SK-N-SH treated with all-trans-retinoic acid at 6 μM for 48 hours (cell line): ENCODE measurements at regions not wholly inside any gene's neighbourhood (a gene's known extent, or its start where the extent isn't known, plus 50 kb on each side); places are given as distances from the start of the nearest gene placed in this dataset.

Experiments used
- ATAC-seq: fragments of 200-7000 bp; cut with Tn5 transposase; 3 replicates; pipeline ENCODE4 v1.9.1; 2020; ENCODE audit warnings: mild to moderate bottlenecking, moderate library complexity
- ARNTL ChIP-seq: fragments of 450-650 bp; formaldehyde crosslinking; IDR thresholded peaks from 2 replicates; pipeline ENCODE4 v1.5.0; 2020; ENCODE audit warnings: low read depth, mild to moderate bottlenecking, moderate library complexity, borderline replicate concordance
- BACH2 ChIP-seq: fragments of 250-450 bp; sonication (Bioruptor Pico); IDR thresholded peaks from 2 replicates; pipeline ENCODE4 v1.9.0; 2021; ENCODE audit warnings: mild to moderate bottlenecking, borderline replicate concordance
- CSDC2 ChIP-seq: fragments of 250-450 bp; sonication (Bioruptor Pico); IDR thresholded peaks from 2 replicates; pipeline ENCODE4 v1.5.0; 2020; ENCODE audit warnings: mild to moderate bottlenecking, moderate library complexity
- ESRRG ChIP-seq: fragments of 250-450 bp; sonication (Bioruptor Pico); IDR thresholded peaks from 2 replicates; pipeline ENCODE4 v1.6.1; 2021; ENCODE audit warnings: mild to moderate bottlenecking
- GLIS3 ChIP-seq: fragments of 250-450 bp; sonication (Bioruptor Pico); IDR thresholded peaks from 2 replicates; pipeline ENCODE4 v1.5.0; 2020; ENCODE audit warnings: mild to moderate bottlenecking, moderate library complexity
- ISL1 ChIP-seq: fragments of 250-450 bp; sonication (Bioruptor Pico); IDR thresholded peaks from 2 replicates; pipeline ENCODE4 v2.1.2; 2022; ENCODE audit warnings: mild to moderate bottlenecking, moderate library complexity
- OSR1 ChIP-seq: fragments of 250-450 bp; sonication (Bioruptor Pico); IDR thresholded peaks from 2 replicates; pipeline ENCODE4 v1.8.0; 2022; ENCODE audit warnings: moderate library complexity, mild to moderate bottlenecking, inconsistent platforms
- PPARA ChIP-seq: fragments of 250-450 bp; sonication (Bioruptor Pico); IDR thresholded peaks from 2 replicates; pipeline ENCODE4 v1.5.0; 2020; ENCODE audit warnings: mild to moderate bottlenecking, borderline replicate concordance
- RARB ChIP-seq: fragments of 250-450 bp; sonication (Bioruptor Pico); IDR thresholded peaks from 2 replicates; pipeline ENCODE4 v1.8.0; 2021; ENCODE audit warnings: mild to moderate bottlenecking, moderate library complexity
- SNAI2 ChIP-seq: fragments of 250-450 bp; sonication (Bioruptor Pico); IDR thresholded peaks from 2 replicates; pipeline ENCODE4 v1.5.0; 2020; ENCODE audit warnings: mild to moderate bottlenecking, moderate library complexity
- TCF4 ChIP-seq: fragments of 250-450 bp; sonication (Bioruptor Pico); IDR thresholded peaks from 2 replicates; pipeline ENCODE4 v1.8.0; 2021; ENCODE audit warnings: mild to moderate bottlenecking, moderate library complexity, borderline replicate concordance
- TOX ChIP-seq: fragments of 250-450 bp; sonication (Bioruptor Pico); IDR thresholded peaks from 2 replicates; pipeline ENCODE4 v1.8.0; 2021; ENCODE audit warnings: mild to moderate bottlenecking, moderate library complexity, borderline replicate concordance
- ZC3H10 ChIP-seq: fragments of 250-450 bp; sonication (Bioruptor Pico); IDR thresholded peaks from 2 replicates; pipeline ENCODE4 v1.5.1; 2021; ENCODE audit warnings: mild to moderate bottlenecking, moderate library complexity
- ZFP3 ChIP-seq: fragments of 250-450 bp; sonication (Bioruptor Pico); IDR thresholded peaks from 2 replicates; pipeline ENCODE4 v1.5.0; 2020; ENCODE audit warnings: mild to moderate bottlenecking, moderate library complexity
- ZFP30 ChIP-seq: fragments of 450-650 bp; formaldehyde crosslinking; IDR thresholded peaks from 2 replicates; pipeline ENCODE4 v1.5.0; 2022; ENCODE audit warnings: mild to moderate bottlenecking, moderate library complexity
- ZNF565 ChIP-seq: fragments of 450-650 bp; formaldehyde crosslinking; conservative IDR thresholded peaks from 2 replicates; pipeline ENCODE4 v1.5.0; 2020; ENCODE audit warnings: low read depth, mild to moderate bottlenecking, moderate library complexity
- ZNF70 ChIP-seq: fragments of 450-650 bp; formaldehyde crosslinking; IDR thresholded peaks from 2 replicates; pipeline ENCODE4 v1.5.0; 2020; ENCODE audit warnings: mild to moderate bottlenecking, moderate library complexity
- ZNF8 ChIP-seq: fragments of 450-650 bp; formaldehyde crosslinking; IDR thresholded peaks from 2 replicates; pipeline ENCODE4 v1.5.0; 2020; ENCODE audit warnings: mild to moderate bottlenecking, moderate library complexity
- TF ChIP-seq, protein P1 (sequence below): fragments of 250-450 bp; sonication (Bioruptor Pico); IDR thresholded peaks from 2 replicates; pipeline ENCODE4 v1.5.1; 2020; ENCODE audit warnings: low read depth, mild to moderate bottlenecking, moderate library complexity
- TF ChIP-seq, protein P2 (sequence below): fragments of 250-450 bp; sonication (Bioruptor Pico); IDR thresholded peaks from 2 replicates; pipeline ENCODE4 v1.8.0; 2020; ENCODE audit warnings: mild to moderate bottlenecking, moderate library complexity, borderline replicate concordance
- TF ChIP-seq, protein P3 (sequence below): fragments of 250-450 bp; sonication (Bioruptor Pico); IDR thresholded peaks from 2 replicates; pipeline ENCODE4 v1.5.0; 2020; ENCODE audit warnings: mild to moderate bottlenecking, moderate library complexity

DNA sequence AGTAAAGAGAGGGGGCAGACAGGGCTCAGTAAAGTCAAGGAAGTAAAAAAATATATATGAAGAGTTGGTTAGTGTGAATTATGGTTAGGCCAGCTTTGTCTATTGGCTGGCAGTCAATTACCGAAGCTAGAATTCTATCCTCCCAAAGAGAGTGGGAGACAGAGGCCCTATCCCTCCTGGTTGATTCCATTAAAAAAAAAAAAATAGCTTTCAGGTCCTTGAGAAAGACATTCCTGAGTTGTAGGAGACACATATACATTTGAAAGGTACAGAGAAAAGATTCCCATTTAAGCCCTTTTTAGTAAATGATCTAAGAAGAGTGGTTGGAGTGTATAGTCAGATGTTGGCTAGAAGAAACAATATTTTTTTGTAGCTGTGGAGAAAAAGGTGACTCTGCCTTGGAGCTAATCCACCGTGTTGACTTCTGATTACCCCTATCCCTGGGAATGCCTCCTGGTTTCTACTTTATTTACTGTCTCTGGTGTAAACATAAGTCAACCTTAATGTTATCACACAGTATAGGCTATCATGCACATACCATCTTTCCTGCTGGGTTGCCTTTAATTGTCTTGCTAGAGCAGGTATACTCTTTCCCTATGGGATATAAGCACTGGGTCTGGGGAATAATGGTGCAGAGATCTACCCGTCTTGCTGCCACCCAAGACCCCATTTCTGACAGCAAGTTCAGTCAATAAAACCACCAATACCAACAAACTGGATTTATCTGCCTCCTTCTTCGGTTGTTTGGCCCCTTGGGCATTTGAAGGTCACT, 859.9 kb upstream of the ATXN7L3B start:
- TF ChIP-seq, protein P1, sequence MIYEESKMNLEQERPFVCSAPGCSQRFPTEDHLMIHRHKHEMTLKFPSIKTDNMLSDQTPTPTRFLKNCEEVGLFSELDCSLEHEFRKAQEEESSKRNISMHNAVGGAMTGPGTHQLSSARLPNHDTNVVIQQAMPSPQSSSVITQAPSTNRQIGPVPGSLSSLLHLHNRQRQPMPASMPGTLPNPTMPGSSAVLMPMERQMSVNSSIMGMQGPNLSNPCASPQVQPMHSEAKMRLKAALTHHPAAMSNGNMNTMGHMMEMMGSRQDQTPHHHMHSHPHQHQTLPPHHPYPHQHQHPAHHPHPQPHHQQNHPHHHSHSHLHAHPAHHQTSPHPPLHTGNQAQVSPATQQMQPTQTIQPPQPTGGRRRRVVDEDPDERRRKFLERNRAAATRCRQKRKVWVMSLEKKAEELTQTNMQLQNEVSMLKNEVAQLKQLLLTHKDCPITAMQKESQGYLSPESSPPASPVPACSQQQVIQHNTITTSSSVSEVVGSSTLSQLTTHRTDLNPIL = no peak
- no peak for TF ChIP-seq ZNF70 (CRISPR knock-in tag)
- TF ChIP-seq, all 23 proteins: peak for 0
- ATAC-seq = no peak

DNA sequence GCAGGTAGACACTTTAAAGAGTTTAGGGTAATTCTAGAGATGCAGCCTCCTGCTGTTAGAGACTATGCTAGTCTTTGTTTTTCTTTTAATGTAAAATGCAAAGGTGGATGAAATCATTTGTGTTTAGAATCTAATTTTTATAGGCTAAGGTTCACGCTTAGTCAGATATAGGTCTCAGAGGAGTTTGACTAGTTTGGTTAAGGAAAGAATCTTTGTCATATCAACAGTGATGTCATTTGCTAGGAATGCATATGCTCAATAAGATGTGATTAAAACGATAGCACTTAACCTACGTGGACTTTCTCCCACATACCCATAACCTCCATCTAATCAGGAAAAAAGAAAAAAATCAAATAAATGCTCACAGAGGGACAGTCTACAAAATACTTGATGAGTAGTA, 859.3 kb upstream of the ATXN7L3B start:
- no peak for TF ChIP-seq BACH2 (CRISPR knock-in tag)
- no peak for TF ChIP-seq RARB (CRISPR knock-in tag)
- TF ChIP-seq ZFP30 (CRISPR knock-in tag) = no peak
- TF ChIP-seq, protein P1 = no peak
- TF ChIP-seq CSDC2 (CRISPR knock-in tag) = no peak
- no peak for TF ChIP-seq ZC3H10 (CRISPR knock-in tag)
- TF ChIP-seq ZNF565 (CRISPR knock-in tag) = no peak
- TF ChIP-seq ISL1 (CRISPR knock-in tag) = no peak
- TF ChIP-seq, protein P2, sequence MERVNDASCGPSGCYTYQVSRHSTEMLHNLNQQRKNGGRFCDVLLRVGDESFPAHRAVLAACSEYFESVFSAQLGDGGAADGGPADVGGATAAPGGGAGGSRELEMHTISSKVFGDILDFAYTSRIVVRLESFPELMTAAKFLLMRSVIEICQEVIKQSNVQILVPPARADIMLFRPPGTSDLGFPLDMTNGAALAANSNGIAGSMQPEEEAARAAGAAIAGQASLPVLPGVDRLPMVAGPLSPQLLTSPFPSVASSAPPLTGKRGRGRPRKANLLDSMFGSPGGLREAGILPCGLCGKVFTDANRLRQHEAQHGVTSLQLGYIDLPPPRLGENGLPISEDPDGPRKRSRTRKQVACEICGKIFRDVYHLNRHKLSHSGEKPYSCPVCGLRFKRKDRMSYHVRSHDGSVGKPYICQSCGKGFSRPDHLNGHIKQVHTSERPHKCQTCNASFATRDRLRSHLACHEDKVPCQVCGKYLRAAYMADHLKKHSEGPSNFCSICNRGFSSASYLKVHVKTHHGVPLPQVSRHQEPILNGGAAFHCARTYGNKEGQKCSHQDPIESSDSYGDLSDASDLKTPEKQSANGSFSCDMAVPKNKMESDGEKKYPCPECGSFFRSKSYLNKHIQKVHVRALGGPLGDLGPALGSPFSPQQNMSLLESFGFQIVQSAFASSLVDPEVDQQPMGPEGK (CRISPR knock-in tag) = no peak
- TF ChIP-seq, protein P3, sequence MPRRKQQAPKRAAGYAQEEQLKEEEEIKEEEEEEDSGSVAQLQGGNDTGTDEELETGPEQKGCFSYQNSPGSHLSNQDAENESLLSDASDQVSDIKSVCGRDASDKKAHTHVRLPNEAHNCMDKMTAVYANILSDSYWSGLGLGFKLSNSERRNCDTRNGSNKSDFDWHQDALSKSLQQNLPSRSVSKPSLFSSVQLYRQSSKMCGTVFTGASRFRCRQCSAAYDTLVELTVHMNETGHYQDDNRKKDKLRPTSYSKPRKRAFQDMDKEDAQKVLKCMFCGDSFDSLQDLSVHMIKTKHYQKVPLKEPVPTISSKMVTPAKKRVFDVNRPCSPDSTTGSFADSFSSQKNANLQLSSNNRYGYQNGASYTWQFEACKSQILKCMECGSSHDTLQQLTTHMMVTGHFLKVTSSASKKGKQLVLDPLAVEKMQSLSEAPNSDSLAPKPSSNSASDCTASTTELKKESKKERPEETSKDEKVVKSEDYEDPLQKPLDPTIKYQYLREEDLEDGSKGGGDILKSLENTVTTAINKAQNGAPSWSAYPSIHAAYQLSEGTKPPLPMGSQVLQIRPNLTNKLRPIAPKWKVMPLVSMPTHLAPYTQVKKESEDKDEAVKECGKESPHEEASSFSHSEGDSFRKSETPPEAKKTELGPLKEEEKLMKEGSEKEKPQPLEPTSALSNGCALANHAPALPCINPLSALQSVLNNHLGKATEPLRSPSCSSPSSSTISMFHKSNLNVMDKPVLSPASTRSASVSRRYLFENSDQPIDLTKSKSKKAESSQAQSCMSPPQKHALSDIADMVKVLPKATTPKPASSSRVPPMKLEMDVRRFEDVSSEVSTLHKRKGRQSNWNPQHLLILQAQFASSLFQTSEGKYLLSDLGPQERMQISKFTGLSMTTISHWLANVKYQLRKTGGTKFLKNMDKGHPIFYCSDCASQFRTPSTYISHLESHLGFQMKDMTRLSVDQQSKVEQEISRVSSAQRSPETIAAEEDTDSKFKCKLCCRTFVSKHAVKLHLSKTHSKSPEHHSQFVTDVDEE (CRISPR knock-in tag) = no peak
- no peak for TF ChIP-seq GLIS3 (CRISPR knock-in tag)
- no peak for TF ChIP-seq SNAI2 (CRISPR knock-in tag)
- no peak for TF ChIP-seq ZNF70 (CRISPR knock-in tag)
- no peak for TF ChIP-seq OSR1 (CRISPR knock-in tag)
- no peak for TF ChIP-seq PPARA
- no peak for TF ChIP-seq TOX (CRISPR knock-in tag)
- TF ChIP-seq ESRRG (CRISPR knock-in tag) = no peak
- no peak for TF ChIP-seq ZNF8
- TF ChIP-seq TCF4 (CRISPR knock-in tag) = no peak
- ATAC-seq = no peak

DNA sequence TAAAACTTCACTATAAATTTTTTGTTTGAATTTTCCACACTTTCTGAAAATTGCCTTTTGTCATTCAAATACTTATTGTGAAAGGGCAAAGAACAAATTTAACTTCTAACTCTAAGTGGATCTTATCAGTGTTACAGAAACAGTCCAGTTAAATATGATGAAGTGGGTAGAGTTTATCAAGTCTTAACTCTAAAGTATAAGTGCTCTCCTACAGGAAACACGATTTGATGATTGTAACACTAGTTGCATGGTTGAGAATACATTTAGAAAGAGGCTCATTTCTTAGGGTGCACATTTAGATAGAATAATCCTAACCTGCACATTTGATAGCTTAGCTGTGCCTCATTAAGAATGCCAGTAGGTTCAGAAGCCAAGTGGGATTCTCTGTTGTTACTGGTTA, 838.3 kb upstream of the ATXN7L3B start:
- TF ChIP-seq TOX (CRISPR knock-in tag) = no peak
- no peak for TF ChIP-seq ISL1 (CRISPR knock-in tag)
- TF ChIP-seq, protein P2 (CRISPR knock-in tag) = no peak
- no peak for TF ChIP-seq ZNF565 (CRISPR knock-in tag)
- no peak for TF ChIP-seq ZFP3
- TF ChIP-seq ARNTL (CRISPR knock-in tag) = no peak
- TF ChIP-seq, protein P3 (CRISPR knock-in tag) = no peak
- no peak for TF ChIP-seq GLIS3 (CRISPR knock-in tag)
- no peak for TF ChIP-seq SNAI2 (CRISPR knock-in tag)
- TF ChIP-seq CSDC2 (CRISPR knock-in tag) = no peak
- ATAC-seq = no peak
